A673 (cell line): ENCODE measurements at regions not wholly inside any gene's neighbourhood (a gene's known extent, or its start where the extent isn't known, plus 50 kb on each side); places are given as distances from the start of the nearest gene placed in this dataset.

Experiments
- BruUV-seq: library from RNA; stranded (reverse); fragments of 400-500 nt; replicated peaks from 2 replicates; lab custom pipeline; 2021; lab: Mats Ljungman, UMichigan
- CTCF ChIA-PET: fragments of 300-600 bp; sonication (Branson Sonifier 250); formaldehyde crosslinking; loops from one replicate; lab custom pipeline; 2022; ENCODE audit warnings: antibody characterized with exemption; lab: Charles Lee
- POLR2A ChIA-PET: fragments of 300-600 bp; sonication (Branson Sonifier 250); formaldehyde crosslinking; loops from one replicate; lab custom pipeline; 2022; ENCODE audit warnings: antibody characterized with exemption; ENCODE audit not compliant: low non-redundant PET; lab: Charles Lee
- DNase-seq: peaks from one replicate; pipeline ENCODE4 v3.0.0-alpha.2; 2015; ENCODE audit warnings: low spot score
- H3K27ac ChIP-seq: fragments of 200-600 bp; sonication (generic); 2 replicates; pipeline ENCODE4 v1.5.1; 2016; ENCODE audit warnings: mixed run types, low read depth, mild to moderate bottlenecking, mixed read lengths, antibody characterized with exemption, low read length; ENCODE audit not compliant: poor library complexity, severe bottlenecking
- H3K27me3 ChIP-seq: fragments of 200-600 bp; sonication (generic); replicated peaks from 2 replicates; pipeline ENCODE4 v1.6.1; 2017; ENCODE audit warnings: mixed run types, low read depth, mild to moderate bottlenecking, mixed read lengths, antibody characterized with exemption, low read length; ENCODE audit not compliant: insufficient read depth, poor library complexity
- H3K36me3 ChIP-seq: fragments of 200-600 bp; sonication (generic); 2 replicates; pipeline ENCODE4 v1.6.1; 2016; ENCODE audit warnings: mixed run types, mild to moderate bottlenecking, mixed read lengths, antibody characterized with exemption, low read length; ENCODE audit not compliant: insufficient read depth, poor library complexity, severe bottlenecking
- H3K4me1 ChIP-seq: fragments of 200-600 bp; sonication (generic); 2 replicates; pipeline ENCODE4 v1.6.1; 2017; ENCODE audit warnings: mixed run types, mild to moderate bottlenecking, mixed read lengths, antibody characterized with exemption, low read length; ENCODE audit not compliant: insufficient read depth, poor library complexity, severe bottlenecking
- H3K4me3 ChIP-seq: fragments of 200-600 bp; sonication (generic); 2 replicates; pipeline ENCODE4 v1.5.1; 2016; ENCODE audit warnings: low read depth, mixed run types, mild to moderate bottlenecking, mixed read lengths, low read length; ENCODE audit not compliant: poor library complexity, severe bottlenecking
- H3K9me3 ChIP-seq: fragments of 200-600 bp; sonication (generic); 2 replicates; pipeline ENCODE4 v1.6.1; 2016; ENCODE audit warnings: mixed run types, low read depth, mild to moderate bottlenecking, mixed read lengths, antibody characterized with exemption, low read length; ENCODE audit not compliant: poor library complexity, severe bottlenecking
- EZH2 ChIP-seq: fragments of 200-600 bp; sonication (generic); IDR thresholded peaks from 2 replicates; pipeline ENCODE4 v1.6.1; 2017; ENCODE audit warnings: borderline replicate concordance, low read depth, mild to moderate bottlenecking, mixed read lengths, antibody characterized with exemption, low read length; ENCODE audit not compliant: poor library complexity, severe bottlenecking
- intact Hi-C: fragments of 100-400 bp; cut with micrococcal nuclease; formaldehyde crosslinking; loops from one replicate; pipeline ENCODE4 v1.10.0; 2022; ENCODE audit not compliant: unreplicated experiment
- TF ChIP-seq, protein P1 (sequence below): fragments of 300-800, 200-600 bp; sonication (generic); conservative IDR thresholded peaks from 2 replicates; pipeline ENCODE4 v1.5.1; 2017; ENCODE audit warnings: low read depth, mild to moderate bottlenecking, antibody characterized with exemption, low read length, moderate library complexity, mixed read lengths

DNA sequence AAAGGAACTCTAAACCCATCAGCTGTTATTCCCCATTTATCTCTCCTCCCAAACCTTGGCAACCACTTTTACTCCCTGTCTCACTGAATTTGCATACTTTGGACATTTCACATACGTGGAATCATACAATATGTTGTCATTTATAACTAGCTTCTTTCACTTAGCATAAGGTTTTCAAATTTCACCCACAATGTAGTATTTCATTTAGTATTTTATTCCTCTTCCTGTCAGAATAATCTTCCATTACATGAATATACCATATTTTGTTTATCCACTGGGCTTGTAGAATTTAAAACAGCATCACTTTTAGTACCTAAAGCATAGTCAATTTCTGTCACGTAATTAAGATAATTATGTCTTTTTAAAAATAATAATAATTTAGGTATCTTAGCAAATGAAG lies 55.5 kb upstream of the POU2F1 start:
- BruUV-seq, result no TSS peak
- TF ChIP-seq, protein P1, sequence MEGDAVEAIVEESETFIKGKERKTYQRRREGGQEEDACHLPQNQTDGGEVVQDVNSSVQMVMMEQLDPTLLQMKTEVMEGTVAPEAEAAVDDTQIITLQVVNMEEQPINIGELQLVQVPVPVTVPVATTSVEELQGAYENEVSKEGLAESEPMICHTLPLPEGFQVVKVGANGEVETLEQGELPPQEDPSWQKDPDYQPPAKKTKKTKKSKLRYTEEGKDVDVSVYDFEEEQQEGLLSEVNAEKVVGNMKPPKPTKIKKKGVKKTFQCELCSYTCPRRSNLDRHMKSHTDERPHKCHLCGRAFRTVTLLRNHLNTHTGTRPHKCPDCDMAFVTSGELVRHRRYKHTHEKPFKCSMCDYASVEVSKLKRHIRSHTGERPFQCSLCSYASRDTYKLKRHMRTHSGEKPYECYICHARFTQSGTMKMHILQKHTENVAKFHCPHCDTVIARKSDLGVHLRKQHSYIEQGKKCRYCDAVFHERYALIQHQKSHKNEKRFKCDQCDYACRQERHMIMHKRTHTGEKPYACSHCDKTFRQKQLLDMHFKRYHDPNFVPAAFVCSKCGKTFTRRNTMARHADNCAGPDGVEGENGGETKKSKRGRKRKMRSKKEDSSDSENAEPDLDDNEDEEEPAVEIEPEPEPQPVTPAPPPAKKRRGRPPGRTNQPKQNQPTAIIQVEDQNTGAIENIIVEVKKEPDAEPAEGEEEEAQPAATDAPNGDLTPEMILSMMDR, result no peak
- no peak for TF ChIP-seq EZH2
- H3K4me3 ChIP-seq, result no peak overlapping the region
- H3K27me3 ChIP-seq, result no peaks in the 10 kb centered on the region
- intact Hi-C loops, result no loop called here
- ChIA-PET POLR2A (no interaction called here), CTCF (no interaction called here)
- DNase-seq, result no peak
- no peaks in the 10 kb centered on the region for H3K36me3 ChIP-seq
- peaks cover 33% of the 10 kb centered on the region for H3K4me1 ChIP-seq
- H3K27ac ChIP-seq, result no peak overlapping the region
- no peaks in the 10 kb centered on the region for H3K9me3 ChIP-seq

DNA sequence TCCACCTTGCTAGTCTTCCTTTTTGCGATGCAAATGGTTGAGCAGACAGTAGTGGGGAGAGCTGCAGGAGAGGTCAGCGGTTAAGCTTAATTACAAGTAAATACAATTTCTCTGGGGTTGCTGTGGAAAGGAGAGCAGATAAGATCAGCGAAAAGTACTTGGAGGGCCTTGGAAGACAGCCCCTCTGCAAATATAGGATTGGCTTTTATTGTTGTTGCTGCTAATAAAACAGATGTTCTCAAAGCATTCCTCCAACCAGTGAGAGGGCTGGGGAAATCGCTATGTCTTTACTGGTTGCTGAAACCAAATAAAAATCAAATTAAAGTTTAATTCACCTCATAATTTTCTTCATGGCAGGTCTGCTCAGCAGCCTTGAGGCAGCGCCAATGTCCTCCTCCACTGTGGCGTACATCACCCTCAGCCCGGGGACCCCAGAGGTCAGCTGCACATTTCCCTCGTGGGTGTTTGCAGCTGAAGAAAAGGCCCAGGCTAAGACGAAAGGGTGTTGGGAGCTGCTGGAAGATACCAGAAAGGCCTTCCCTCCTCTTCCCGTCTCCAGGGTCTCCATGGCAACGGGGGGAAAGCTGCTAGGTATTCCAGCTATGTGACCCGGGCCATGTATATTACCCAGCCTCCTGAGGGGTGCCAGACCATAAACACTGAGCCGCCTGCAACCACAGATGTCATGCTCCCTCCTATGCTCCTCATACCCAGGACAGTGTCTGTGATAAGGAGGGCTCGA lies 54.6 kb upstream of the POU2F1 start:
- intact Hi-C loops, result no loop called here
- H3K36me3 ChIP-seq, result no peaks in the 10 kb centered on the region
- H3K27ac ChIP-seq, result peak overlapping the region; percentile 12
- ChIA-PET CTCF (no interaction called here), POLR2A (no interaction called here)
- no peak for TF ChIP-seq EZH2
- TF ChIP-seq, protein P1, result no peak
- peaks cover 33% of the 10 kb centered on the region for H3K4me1 ChIP-seq
- H3K4me3 ChIP-seq, result no peak overlapping the region
- DNase-seq, result peak; percentile 31
- H3K27me3 ChIP-seq, result no peaks in the 10 kb centered on the region
- H3K9me3 ChIP-seq, result no peaks in the 10 kb centered on the region
- no TSS peak for BruUV-seq

DNA sequence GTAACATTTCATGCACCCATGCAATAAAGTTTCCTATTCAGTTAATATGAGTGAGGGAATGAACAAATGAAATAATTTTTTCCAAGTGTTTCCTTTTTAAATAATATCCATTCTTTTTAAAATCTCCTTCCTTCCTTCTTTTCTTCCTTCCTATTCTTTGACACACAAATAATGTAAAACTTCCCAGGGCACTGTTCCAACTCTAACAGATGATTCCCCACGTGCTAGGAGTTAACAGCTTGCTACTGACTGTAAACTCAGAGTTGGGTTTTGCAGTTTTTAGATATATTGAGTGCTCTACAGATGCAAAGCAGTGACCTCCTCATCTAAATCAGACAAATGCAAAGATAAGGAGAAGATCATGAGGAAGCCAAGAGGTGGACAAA lies 54.0 kb upstream of the POU2F1 start:
- peaks cover 33% of the 10 kb centered on the region for H3K4me1 ChIP-seq

More for the DNA sequence above, 54.0 kb upstream of the POU2F1 start:
- Histone ChIP-seq H3K27ac (no peak overlapping the region), H3K27me3 (no peaks in the 10 kb centered on the region), H3K9me3 (no peaks in the 10 kb centered on the region), H3K4me3 (no peak overlapping the region), H3K36me3 (no peaks in the 10 kb centered on the region)
- peak; percentile 31 for DNase-seq
- intact Hi-C loops, result no loop called here
- ChIA-PET CTCF (no interaction called here), POLR2A (no interaction called here)
- BruUV-seq, result no TSS peak
- TF ChIP-seq EZH2, result no peak
- TF ChIP-seq, protein P1, result no peak
